Activated gamma-delta T cell treated with anti-CD3 and anti-CD28 coated beads, Interleukin-2, amount 50 U/mL, for 16 hours (primary cell): ENCODE measurements at regions not wholly inside any gene's neighbourhood (a gene's known extent, or its start where the extent isn't known, plus 50 kb on each side); places are given as distances from the start of the nearest gene placed in this dataset.
"Not testable (repeated sequence)": the region's sequence is repeated elsewhere in the genome, so short reads cannot be mapped to it uniquely, and the experiment has no call there.

Experiments used
- DNase-seq: peaks from one replicate; pipeline ENCODE4 v3.0.0-alpha.2; 2020; ENCODE audit warnings: low read depth

DNA sequence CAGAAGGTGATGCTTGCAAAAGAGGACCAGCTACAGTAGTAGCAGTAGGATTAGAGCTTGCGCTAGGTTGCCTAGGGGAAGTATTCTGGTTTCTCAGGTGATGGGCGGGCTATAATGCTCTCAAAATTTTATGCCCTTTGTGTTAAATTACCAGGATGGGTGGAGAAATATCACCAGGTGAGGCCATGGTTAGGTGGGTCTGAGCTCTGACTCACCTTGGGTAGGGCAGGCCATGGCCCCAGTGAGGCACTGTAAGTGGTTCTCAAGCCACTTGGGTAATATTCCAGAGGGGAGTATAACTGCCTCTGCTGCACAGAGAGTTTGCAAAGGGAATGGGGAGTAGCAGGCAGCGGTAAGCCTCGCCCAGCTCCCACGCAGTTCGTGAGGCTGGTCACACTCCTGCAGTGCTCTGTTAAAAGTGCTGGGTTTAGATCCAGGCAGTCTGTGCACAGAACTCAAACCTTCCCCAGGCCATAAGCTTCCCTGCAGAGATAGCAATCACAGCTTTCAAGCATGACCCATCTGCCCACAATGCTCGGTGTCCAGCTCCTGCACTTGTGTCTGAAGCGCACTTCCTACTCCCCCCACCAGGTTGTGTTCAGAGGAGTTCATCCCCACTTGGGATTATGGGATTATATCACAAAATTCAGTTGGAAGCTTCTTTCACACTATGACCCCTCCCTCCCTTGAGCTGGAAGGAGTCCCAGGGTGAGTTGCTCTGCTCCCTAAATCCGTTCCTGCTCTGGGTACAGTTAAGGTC, 575.0 kb downstream of the CHSY3 start:
- DNase-seq: no peak

DNA sequence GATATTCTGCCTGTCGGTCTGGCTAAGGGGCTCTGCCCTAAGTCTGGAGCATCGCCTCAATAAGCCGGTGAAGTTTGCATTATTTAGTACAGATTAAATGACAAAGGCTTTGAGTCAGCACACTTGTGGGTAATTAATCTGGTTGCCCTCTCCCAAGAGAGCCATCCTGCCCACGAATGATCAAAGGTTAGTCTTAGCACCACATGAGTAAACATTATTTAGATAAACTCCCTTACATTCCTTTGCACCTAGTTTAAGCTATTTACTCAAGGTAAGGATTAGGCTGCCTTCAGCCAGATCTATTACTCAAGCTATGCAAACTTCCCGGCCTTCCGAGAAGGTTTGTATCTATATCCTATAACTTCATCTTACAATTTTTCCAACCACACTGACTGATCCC, 572.1 kb downstream of the CHSY3 start:
- DNase-seq: no peak

DNA sequence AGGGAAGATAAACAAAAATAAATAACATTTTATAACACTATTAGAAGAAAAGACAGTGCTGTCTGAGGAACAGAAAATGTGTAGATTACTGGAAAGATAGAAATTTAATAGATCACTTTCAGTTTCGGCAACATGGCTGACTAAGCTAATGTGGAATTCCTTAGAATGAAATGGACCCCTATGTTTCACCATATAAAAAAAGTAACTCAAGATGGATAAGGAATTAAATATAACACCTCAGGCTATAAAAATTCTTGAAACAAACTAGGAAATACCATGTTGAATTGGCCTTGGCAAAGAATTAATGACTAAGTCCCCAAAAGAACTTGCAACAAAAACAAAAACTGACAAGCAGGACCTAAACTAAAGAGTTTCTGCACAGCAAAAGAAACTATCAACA, 558.3 kb downstream of the CHSY3 start:
- no peak for DNase-seq

DNA sequence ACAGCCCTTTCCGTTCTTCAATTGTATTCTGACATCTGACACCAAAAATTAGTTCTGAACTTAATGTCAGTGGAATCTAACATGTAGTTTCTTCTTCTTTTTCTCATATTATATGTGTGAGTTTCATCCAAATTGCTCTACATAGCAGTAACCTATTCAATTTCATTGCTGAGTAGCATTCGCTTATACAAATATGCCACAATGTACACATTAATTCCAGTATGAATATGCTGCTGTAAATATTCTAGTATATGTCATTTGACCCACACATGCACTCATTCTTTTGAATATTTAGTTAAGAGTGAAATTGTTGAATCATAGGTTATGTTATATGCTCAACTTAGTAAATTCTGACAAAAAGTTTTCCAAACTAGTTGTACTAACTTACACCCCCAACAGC, 550.9 kb downstream of the CHSY3 start:
- DNase-seq: no peak

DNA sequence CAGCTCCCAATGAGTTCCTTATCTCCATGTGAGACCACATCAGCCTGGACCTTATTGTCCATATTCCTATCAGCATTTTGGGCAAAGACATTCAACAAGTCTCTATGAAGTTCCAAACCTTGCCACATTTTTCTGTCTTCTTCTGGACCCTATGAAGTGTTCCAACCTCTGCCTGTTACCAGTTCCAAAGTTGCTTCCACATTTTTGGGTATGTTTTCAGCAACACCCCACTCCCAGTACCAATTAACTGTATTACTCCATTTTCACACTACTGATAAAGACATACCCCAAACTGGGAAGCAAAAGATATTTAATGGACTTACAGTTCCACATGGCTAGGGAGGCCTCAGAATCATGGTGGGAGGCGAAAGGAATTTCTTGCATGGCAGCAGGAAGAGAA, 548.5 kb downstream of the CHSY3 start:
- no peak for DNase-seq

DNA sequence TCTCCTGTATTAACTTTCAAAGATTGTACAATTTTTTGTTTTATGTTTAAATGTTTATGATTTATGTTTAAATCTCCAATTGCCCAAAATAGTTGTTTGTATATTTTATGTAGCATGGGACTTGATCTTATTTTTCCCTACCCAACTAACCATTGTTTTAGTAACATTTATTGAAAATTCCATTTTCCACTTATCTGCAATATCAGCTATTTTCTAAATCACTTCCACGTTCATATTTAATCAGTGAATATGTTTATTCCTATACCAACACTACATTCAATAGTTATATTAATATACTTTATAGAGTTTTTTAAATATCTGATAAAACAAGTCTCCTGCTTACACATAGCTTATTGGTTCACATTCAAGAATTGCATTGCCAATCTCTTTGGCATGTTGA, 532.2 kb downstream of the CHSY3 start:
- DNase-seq: no peak

DNA sequence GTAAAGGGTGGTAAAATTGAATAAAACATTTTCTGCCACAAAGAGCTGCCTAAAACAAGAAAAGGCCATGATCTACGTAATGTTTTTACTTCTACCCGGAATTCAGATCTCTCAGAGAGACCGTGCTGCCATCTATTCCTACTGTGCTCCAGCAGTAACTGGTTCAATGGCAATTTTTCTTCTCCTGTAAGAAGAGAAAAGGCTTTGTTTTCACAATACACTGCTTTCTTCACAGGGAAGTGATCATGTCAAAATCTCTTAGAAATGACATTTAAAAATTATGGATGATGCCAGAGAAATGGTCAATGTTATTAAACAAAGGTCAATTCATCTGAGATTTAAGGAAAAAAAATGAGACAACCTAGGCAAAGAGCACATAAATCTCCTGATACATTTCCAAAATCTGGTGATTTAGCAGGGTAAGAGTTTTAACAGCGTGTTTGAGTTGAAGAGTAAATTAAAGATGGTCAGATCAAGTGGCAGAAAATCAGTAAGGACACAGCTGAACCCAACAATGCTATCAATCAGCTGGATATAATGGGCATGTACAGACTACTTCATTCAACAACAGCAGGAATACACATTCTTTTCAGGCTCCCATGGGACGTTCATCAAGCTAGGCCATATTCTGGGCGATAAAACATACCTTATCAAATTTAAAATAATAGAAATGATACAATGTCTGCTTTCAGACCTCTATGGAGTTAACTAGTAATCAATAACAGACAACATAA, 523.1 kb downstream of the CHSY3 start:
- no peak for DNase-seq

DNA sequence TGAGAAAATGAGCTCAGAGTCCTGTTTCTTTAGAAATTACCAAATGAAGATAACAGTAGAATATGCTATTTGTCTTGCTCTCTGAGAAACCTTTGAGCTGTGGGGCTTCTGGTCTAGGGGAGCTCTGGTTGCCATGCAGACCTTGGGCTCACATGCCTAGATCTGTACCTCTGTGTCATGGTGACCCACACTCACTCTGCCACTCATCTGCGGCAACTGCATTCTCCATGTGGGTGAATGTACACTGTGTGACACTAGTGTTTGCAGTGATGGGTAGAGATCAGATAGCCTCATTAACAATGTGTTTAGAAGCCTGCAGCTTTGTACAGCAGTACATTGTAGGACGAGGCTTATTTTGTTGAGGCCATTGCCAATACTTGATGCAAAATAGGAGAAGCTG, 521.2 kb downstream of the CHSY3 start:
- no peak for DNase-seq

DNA sequence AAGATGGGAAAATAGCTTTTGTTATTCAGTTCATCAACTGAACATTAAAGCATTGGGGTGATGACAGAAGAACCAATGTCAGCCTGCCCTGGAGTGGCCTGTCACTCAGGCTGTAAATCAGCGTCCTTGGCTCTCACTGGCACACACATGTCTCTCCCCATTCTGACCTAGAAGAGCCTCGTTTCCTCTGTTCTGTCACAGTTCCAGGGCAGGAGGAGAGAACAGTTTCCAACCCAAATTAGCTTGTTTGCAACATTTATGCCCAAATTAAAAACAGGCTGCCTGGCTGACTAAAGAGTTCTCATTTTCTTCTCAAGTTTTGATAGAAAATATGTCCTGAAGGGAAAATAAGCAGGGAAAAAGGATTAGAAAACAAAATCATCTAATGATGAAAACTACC, 520.1 kb downstream of the CHSY3 start:
- DNase-seq: no peak

DNA sequence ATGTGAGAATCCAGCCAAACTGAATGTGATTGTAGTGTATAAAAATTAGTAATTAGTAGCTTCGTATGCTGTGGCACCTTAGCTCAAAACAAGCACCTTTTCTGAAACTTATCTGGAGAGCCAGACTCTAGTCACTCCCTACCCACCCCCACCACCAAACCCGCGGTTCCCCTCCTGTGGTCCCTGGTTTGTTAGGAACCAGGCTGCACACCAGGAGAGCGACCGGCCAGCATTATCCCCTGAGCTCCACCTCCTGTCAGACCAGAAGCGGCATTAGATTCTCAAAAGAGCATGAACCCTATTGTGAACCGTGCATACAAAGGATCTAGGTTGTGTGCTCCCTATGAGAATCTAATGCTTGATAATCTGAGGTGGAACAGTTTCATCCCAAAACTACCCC, 498.6 kb downstream of the CHSY3 start:
- DNase-seq: no peak

DNA sequence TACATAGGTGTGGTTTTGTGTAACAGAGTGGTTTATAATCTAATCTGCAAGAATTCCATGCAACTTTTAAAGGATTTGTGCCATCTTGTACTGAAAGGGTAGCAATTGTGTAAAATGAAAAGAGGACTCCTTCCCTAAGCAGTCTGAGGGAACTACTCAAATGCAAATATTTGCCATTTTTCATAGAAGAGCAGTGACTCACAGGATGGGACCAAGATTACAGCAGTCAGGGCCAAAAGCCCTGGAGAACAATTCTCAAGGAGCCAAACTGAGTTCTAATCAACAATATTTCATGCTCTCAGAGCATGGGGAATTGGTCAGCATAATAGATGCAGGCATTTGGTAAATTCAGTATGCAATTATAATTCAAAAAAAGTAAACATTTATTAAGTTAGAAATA, 495.8 kb downstream of the CHSY3 start:
- DNase-seq: no peak

DNA sequence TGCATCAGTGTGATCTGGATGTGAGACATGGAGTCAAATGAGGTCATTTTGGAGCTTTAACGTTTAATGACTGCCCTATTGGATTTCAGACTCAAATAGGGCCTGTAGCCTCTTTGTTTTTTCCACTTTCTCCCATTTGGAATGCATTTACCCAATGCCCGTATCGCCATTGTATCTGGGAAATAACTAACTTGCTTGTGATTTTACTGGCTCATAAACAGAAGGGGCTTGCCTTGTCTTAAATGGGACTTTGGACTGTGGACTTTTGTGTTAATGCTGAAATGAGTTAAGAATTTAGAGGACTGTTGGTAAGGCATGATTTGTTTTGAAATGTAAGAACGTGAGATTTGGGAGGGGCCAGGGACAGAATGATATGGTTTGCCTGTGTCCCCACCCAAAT, 494.6 kb downstream of the CHSY3 start:
- DNase-seq: no peak

DNA sequence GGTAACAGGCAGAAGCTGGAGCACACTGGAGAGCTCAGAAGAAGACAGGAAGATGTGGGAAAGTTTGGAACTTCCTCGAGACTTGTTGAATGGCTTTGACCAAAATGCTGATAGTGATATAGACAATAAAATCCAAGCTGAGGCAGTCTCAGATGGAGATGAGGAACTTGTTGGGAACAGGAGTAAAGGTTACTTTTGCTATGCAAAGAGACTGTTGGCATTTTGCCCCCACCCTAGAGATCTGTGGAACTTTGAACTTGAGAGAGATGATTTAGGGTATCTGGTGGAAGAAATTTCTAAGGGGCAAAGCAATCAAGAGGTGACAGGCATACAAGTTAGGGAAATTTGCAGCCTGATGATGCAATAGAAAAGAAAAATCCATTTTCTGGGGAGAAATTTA, 493.5 kb downstream of the CHSY3 start:
- DNase-seq: not testable (repeated sequence)

DNA sequence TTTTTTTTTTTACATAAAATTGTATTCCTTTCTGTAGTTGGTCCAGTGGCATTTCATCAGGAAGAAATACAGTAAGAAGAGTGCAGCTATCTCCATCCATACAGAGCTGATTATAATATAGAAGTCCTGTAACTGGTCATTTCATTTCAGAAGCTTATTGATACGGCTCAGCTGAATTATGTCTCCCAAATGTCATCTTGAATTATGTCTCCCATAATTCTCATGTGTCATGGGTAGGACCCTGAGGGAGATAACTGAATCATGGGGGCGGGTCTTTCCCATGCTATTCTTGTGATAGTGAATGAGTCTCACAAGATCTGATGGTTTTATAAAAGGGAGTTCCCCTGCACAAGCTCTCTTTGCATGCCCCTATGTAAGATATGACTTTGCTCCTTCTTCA, 492.9 kb downstream of the CHSY3 start:
- no peak for DNase-seq

DNA sequence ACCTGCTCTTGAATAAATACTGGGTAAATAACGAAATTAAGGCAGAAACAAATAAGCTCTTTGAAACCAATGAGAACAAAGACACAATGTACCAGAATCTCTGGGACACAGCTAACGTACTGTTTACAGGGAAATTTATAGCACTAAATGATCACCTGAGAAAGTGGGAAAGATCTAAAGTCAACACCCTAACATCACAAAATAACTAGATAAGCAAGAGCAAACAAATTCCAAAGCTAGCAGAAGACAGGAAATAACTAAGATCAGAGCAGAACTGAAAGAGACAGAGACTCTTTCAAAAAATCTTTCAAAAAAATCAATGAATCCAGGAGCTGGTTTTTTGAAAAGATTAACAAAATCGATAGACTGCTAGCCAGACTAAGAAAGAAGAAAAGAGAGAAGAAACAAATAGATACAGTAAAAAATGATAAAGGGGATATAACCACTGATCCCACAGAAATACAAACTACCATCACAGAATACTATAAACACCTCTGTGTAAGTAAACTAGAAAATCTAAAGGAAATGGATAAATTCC, 487.5 kb downstream of the CHSY3 start:
- DNase-seq: not testable (repeated sequence)

DNA sequence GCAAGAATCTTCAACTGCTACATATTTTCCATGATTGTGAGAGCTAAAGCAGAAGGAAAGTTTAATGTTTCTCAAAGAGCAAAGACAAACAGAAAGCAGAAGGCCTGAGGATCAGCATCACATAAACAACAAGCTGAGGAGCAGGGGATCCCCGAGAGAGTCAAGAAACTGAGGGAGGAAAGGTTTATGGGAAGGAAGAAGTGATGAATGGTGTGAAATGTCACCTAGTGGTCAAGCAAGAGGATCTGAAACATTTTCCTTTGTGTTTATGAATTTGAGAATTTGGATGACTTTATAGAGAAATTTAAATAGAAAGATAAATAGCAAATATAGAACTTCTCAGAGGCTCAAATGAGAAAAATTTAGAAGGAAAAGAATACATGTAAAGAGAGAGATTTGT, 481.9 kb downstream of the CHSY3 start:
- DNase-seq: no peak

DNA sequence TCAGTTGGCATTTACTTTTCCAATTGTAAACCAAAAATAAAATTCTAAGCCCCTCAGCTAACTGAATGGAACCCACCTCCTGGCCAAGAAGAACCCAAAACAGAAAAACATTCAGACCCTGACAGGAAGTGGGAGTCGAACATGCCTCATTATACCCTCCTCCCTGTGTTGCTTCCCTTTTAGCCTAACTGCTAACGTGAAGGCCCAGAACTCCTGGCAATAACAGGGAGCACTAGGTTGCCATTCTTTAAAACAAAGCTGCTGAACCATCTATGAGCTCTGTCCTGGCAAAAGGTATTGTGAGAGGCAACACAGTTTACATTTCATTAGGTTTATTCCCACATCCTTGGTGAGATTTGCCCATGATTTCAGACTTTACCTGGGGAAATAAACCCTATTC, 481.4 kb downstream of the CHSY3 start:
- DNase-seq: no peak

DNA sequence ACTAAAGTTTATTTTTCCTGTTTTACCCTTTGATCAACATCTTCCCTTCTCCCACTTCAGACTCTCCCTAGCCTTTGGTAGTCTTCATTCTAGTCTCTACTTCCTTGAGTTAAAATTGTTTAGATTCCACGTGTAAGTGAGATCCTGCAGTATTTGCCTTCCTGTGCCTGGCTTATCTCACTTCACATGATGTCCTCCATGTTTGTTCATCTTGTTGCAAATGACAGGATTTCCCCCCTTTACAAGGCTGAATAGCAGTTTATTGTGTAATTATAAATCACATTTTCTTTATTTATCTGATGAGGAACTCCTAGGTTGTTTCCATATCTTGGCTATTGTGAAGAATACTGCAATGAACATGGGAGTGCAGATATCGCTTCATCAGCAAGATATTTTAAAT, 461.7 kb downstream of the CHSY3 start:
- no peak for DNase-seq

DNA sequence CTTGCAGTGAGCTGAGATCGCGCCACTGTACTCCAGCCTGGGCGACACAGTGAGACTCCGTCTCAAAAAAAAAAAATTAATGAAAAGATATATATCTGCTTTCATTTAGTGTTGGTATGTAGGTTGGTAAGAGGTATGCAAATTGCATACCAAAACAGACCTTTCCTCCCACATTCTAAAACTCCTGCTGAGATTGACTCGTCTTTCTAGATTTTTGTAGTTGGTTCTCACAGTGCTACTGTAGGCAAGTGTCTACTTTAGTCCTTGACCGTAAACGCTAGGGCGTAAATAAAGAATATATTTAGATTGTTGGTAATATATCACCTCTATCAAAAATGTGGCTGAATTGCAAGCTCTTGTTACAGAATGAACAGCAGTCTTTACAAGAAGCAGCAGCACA, 445.9 kb downstream of the CHSY3 start:
- DNase-seq: no peak

DNA sequence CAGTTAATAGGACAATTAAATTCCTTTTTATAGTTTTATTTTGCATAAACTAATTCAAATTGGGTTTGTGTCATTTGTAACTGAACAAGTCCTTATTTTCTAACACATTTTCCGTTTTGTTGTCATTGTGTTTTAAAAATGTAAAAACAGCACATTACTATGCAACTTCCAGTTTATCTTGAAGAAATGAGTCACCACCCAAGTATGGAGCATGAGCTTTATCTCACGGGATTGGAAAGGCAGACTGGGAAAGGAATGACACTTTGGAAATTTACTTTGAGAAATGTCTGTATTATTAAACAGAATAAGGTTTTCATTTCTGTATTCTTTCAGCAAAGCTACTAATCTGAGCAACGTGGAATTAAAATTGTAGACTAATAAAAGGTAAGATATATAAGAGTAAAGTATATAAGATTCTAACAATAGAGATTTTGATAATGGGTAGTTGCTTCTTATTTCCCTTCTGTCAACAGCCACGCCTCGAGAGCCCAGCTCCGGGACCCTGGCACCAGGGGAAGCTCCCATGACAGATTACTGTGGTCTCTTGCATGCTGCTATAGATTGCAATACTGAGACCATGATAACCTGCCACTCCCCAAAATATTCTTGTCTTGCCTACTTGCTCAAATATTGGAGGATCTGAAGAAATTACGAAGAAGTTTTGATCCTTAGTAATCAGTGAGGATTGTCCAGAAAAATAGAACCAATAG, 433.1 kb downstream of the CHSY3 start:
- DNase-seq: no peak

DNA sequence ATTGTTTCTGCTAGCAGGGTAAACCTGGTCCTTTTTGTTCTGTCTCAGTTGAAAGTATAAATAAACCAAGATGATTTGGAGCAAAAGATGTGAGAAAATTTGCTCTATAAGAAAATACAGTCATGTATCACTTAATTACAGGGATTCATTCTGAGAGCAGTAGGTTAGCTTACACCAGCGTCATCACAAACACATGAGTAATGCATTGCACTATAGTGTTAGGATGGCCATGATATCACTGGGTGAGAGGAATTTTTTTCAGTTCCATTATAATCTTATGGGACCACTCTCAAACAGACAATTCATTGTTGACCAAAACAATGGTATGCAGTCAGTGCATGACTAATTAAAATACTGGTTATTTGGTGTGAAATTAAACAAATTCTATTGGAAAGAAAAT, 430.9 kb downstream of the CHSY3 start:
- DNase-seq: no peak

DNA sequence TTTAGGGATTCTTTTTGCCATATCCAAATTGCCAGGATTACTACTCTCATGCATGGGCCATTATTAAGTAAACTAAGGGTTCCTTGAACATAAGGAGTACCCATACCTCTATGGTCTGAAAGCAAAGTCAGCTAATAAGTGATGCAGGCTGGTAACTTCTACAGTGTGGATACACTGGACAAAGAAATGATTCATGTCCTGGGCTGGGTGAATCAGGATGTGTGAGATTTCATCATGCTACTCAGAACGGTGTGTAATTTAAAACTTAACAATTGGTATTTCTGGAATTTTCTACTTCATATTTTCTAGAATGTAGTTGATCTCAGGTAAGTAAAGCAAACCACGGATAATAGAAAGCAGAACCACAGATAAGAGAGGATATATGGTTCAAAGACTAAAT, 428.8 kb downstream of the CHSY3 start:
- DNase-seq: no peak

DNA sequence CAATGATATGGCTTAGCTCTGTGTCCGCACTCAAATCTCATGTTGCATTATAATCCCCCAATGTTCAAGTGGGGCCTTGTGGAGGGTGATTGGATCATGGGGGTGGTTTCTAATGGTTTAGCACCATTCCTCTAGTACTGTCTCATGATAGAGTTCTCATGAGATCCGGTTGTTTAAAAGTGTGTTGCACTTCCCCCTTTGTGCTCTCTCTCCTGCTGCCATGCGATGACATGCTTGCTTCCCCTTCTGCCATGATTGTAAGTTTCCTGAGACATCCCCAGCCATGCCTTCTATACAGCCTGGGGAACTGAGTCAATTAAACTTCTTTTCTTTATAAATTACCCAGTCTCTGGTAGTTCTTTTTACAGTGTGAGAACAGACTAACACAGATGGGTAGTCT, 427.1 kb downstream of the CHSY3 start:
- DNase-seq: no peak
